NCI-H1694 (cell line): ENCODE measurements at regions not wholly inside any gene's neighbourhood (a gene's known extent, or its start where the extent isn't known, plus 50 kb on each side); places are given as distances from the start of the nearest gene placed in this dataset.
"Not testable (repeated sequence)": the region's sequence is repeated elsewhere in the genome, so short reads cannot be mapped to it uniquely, and the experiment has no call there.

Experiments used
- DNase-seq: peaks from one replicate; lab custom pipeline; 2025; lab: John Stamatoyannopoulos, UW

DNA sequence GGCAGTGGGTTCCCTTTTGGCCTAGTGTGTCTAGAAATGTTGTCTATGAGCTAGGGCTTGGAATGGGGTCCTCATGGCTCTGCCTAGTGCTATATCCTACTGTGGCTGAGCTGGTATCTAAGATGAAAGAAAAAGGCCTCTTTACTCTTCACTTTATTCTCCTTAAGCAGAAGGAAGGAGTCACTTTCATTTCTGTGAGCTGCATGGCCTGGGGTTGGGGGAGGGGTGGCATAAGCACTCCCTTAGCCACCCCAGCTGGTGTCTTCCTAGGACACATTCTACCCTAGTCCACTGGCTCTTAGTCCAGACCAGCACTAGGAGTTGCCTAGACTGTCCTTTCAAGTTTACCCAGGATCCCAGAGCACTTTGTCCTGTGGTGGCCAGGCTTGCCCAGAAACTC lies 1148.9 kb upstream of the CNTN5 start:
- no peak for DNase-seq

DNA sequence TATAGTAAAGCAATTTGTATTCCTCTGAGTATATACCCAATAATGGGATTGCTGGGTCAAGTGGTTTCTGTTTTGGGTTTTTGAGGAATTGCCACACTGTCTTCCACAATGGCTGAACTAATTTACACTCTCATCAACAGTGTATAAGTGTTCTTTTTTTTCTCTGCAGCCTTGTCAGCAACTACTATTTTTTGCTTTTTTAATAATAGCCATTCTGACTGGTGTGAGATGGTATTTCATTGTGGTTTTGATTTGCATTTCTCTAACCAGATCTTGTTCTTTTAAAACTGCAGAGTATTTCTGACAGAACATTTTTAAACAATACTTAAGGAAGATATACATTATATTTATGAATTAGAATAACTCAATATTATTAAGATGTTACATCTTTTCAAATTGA lies 1140.5 kb upstream of the CNTN5 start:
- no peak for DNase-seq

DNA sequence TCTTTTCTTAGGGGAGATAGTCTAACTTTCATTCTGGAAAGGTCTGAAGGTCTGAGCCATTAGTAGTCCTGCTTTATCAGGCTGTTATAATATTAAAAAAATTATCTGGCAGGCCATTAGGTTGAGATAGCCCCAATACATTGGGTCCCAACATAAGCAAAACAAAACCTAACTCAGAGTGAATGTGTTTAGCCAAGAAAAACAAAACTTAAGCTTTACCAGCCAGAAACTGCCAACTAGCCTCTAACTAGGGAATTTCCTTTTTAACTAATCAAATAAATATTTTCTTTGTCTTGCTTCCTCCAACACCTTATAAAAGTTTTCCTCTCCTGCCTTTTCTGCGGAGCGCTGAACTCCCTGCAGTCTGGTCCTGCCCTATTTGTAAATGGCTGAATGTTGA lies 1137.7 kb upstream of the CNTN5 start:
- DNase-seq, result no peak

DNA sequence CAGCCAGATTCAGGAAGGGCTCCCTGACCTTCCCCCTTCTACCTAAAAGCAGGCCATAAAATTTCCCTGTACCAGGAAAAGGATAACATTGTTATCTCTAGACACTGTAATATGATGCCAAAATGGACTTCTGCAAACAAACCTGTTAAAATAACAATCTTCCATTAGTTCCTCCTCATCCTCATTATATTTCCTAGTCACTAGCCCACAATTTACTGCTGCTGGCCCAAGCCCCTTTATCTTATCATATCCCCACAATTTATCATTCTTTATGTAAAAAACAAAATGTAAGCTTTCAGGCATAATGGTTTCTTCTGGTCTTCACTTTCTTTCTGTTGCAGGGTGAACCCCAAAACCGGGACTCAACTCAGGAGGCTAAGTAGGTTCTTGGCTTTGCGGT lies 1132.1 kb upstream of the CNTN5 start:
- DNase-seq, result no peak

DNA sequence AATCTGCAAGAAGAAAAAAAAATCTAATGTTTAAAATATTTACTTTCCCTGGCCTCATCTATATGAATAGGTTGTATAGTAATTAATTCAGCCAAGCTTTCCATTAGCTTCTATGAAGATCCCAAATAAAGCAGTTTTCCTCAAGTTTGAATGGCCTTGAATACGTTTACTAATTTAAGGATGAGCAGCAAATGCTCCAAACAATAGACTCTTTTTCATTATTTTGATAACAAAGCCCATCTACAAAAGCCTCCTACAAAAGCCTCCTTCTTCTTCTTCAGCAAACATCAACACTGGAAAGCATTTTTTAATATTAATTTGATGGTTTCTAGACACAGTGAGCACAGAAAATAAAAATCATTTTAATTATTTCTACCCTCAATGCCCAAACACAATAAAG lies 1130.3 kb upstream of the CNTN5 start:
- DNase-seq, result no peak

DNA sequence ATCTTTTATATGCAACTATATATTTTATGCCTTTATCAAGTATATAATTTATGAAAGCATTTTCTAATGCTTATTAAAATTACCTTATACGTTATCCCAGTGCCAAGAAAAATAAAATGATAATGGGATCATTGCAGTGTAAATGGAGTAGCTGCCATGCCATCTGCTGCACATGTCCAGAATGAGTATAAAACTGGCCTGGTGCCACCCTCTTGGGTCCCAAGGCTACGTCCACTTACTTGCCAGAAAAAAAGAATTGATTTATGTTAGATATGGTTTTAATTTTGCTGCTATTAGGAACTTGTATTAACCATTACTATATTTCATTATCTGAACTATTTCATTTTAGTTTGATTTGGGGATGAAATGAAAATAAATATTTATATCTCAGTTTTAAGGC lies 1127.1 kb upstream of the CNTN5 start:
- peak; percentile 23 for DNase-seq

DNA sequence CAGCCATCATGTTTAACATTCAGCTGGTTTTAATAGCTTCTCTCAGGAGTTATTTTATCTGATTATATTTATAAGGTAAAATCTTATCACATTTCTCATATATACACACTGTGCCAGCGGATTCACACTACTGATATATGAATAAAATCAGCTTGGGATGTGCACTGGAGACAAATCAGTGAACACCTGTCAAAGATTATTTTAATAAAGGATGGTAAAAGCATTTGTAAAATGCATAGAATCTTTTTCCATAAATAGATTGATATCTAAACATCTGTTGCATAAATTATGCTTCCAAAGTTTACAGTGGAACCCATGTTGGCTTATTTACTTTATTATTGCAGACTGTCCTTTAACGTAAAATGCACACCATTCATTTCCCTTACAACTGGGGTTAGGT lies 1125.8 kb upstream of the CNTN5 start:
- no peak for DNase-seq

DNA sequence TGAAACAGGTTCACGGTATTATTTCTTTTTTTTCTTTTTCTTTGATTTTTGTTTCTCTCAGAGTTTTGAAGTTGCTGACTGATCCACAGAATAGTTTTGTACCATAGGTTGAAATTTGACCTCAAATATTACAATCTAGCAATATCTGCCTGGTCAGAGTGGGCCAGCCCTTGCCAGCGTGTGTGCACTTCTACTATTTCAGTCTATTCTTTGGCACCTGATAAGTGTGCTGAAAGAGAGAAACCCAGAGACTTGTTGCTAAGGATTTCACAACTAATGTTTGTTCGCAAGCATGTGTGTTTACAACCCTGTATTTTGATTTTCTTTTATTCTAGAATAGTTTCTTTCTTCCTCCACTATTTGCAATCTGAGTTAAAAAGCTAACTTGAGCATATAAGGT lies 1125.2 kb upstream of the CNTN5 start:
- no peak for DNase-seq

DNA sequence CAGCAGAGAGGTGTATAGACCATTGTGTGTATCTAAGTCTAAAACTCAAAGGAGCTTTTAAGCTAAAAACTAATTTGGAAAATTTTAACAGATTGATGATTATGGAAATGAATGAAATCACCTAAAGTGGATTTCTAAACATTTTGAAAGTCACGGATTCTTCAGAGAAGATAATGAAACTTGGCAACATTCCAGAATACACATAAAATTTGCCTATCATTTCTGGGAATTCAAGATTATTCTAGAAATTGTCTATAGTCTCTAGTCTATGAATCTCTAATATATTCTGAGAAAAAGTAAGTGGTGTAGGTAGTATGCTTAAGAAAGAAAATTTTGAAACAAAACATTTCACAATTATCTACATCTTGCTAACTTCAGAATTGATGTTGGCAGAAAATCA lies 1117.9 kb upstream of the CNTN5 start:
- no peak for DNase-seq

DNA sequence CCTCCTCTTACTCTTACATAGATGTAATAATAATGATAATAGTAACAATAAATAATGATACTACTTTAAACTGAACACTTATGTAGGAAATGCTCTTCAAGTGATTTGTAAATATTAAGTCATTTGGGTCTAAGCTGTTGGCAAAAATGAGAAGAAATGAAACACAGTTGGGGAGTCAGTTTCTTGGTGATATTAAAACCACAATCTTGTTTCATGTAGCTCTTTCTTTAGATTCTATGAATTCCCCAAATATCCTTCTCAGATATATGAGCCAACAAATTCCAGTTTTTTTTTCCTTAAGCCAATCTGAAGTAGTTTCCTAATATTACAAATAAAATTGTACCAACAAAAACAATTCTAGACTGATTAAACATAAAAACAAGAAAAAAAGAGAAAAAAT lies 1115.6 kb upstream of the CNTN5 start:
- DNase-seq, result no peak

DNA sequence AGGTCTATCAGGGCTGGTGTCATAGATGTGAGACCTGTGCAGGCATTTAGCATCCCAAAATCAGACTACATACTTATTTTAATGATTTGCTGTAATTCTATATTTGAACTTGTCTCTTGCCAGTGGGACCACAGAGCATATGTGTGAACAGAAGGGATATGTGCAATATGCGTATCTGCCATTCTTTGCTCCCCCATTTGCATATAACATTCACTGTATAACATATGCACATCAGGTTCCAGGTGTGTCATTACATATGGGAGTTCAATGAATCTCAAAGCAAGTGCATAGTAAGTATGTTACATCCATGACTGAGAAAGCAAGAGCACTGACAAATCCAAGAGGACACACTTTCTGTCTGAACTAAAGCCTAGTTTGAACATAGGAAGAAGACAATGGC lies 1115.1 kb upstream of the CNTN5 start:
- no peak for DNase-seq

DNA sequence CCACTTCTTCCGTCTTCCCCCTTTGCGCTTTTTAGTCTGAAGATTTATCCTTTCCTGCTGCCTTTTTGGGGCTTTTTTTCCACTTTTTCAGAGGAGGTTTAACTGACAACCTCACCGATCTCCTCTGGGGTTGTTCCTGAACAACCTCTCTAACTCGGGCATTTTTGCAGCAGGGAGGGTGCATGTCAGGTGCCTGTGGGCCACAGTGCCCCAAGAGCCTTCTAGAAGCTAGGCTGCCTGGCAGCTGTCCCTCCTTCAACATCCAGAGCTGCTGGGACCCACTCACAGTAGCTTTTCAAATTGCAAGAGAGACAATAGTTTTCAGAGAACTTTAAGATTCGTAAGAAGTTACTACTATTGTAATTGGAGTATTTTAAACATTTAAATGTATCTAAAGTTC lies 1112.4 kb upstream of the CNTN5 start:
- no peak for DNase-seq

DNA sequence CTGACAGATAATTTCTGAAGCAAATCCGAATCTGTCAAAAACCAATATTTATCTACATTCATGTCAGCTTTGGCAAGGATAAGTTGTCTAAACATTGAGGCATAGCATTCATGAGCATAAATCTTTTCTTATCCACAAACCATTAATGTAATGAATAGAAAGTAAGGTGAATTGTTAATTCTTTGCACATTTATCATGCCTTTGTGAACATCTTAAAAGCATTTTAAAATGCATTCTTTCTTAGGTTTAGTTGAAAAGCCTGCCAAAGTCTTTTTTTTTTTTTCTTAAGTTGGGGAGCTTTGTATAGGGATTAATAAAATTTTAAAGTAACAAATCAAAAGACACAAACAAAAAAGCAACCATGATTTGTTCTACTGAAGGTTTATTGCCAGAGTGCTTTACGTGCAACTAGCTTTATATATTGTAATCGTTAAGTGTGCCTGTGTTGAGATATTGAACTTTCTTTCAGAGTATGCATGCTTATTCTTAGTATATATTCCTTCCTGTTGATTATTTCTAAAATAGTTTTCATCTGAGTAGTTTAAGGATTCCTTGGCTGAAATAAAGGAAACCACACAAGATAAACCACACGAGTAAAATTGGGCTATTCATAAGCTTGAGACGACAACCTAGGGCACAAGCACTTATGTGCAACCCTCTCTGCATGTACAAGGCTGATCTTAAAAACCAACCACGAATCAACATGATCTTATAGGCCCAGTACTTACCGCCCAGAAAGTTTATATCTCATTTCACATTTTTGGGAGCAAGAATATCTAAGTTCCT lies 1110.9 kb upstream of the CNTN5 start:
- no peak for DNase-seq

DNA sequence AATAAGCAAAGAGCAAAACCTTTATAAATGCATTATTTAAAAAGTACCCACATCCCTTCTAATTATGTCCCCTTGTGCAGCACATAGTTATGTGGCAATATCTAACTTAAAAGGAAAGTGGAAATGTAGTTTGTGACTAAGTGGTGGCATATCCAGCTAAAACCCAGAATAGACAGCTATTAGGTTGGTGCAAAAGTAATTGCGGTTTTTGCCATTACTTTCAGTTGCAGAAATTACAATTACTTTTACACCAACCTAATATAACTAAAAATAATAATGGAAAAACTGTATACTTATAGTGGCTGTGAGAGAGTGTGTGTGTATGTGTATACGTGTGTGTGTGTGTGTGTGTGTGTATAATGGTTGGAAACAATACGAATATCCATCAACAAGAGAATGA lies 1108.1 kb upstream of the CNTN5 start:
- no peak for DNase-seq

DNA sequence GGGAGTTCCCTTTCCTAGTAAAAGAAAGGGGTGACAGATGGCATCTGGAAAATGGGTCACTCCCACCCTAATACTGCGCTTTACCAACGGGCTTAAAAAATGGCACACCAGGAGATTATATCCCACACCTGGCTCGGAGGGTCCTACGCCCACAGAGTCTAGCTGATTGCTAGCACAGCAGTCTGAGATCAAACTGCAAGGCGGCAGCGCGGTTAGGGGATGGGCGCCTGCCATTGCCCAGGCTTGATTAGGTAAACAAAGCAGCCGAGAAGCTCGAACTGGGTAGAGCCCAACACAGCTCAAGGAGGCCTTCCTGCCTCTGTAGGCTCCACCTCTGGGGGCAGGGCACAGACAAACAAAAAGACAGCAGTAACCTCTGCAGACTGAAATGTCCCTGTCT lies 1097.8 kb upstream of the CNTN5 start:
- not testable (repeated sequence) for DNase-seq

DNA sequence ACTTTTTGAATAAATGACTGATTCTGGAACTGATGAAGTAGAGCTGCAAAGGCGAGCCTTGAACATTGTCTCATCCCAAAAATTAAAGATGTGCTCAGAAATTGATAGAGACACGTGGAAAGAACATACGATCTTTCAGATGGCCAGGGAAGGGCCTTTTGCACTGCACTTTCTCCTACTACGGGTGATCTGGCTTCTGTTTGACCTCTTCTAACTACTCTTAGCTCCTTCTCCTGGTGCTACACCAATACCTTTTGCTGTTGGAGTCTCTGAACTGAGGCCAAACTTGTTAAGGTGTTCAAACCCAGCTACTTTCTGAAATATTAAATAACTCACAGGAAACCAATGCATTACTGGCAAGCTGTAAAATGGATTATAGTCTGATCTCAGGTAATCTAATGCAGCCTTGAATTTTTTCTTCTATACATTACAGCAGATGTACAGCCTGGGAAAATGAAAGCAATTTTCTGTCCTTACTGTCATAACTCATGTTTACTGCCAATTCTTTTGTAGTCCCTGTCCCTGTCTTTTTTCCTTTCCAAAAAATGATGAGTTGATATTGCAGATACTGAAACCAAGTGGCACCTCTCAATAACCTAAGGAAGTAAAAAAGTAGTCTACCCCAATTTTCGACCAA lies 1086.1 kb upstream of the CNTN5 start:
- DNase-seq, result no peak

DNA sequence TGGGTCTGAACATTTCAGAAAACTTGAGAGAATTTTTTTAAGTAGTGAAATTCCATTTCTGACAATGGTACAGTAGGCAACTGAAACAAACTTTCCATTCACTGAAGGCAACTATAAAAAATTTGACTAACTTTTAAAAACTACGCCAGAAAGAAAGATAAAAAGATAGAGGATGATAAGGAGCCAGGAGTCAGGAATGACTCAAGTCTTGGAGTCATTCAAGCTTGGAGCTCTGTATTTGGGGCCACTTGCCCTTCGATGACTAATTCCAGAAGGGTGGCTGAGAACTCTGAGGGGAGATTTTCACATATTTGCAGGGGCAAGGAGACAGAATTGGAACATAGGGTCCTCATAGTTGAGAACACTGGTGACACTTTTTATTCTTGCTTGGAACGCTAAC lies 1083.2 kb upstream of the CNTN5 start:
- DNase-seq, result no peak

DNA sequence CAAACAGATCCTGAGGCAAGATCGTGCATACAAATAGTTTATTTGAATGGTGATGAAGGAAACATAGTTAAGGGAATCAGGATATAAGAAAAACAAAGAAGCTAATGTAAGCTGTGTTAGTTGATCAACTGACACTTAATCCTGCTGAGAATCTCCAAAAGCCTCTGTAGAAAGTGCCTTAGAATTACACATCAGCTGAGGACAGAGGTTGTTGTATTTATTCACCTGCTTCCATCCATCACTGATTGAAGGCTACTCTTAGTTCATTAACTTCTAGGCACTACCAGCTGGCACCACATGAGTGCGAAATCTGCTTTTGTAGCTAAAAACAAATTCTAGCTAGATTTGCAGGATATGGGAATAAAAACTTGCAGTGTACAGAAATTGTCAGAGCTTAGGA lies 1082.0 kb upstream of the CNTN5 start:
- DNase-seq, result no peak

DNA sequence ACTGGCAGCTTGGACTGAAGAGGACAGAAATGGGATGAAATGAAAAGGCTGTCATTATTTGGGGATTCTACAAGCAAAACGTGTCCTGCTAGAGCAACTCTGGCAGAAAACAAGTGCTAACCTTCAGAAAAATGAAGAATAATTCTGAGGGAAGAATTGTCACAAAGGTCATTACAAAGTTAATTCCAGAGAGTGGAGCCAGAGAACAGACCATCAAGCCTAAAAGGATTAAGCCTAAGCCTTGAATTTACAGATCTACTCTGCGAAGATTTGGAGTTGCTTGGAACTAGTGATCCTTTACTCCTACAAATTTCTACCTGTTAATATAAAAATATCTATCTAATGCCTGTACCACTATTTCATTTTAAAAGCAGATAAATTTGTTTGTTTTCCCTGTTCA lies 1077.3 kb upstream of the CNTN5 start:
- no peak for DNase-seq

DNA sequence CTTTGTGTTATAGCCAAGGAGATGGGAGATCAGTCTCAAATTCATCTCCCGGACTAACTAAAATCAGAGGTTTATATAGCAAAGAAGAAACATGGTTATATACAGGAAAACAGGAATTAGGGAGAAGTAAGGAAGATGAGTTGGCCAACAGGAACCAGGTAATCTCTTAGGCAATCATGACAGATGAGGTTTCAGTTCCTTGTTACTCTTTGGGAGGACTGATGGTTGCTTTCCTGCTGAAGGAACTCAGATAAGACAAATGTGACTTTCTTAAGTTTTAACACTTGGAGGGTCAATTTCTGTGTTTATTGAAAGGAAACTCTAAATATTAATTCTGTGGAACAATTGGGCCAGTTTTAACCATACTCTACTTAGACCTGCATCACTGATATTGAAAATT lies 1072.0 kb upstream of the CNTN5 start:
- no peak for DNase-seq

DNA sequence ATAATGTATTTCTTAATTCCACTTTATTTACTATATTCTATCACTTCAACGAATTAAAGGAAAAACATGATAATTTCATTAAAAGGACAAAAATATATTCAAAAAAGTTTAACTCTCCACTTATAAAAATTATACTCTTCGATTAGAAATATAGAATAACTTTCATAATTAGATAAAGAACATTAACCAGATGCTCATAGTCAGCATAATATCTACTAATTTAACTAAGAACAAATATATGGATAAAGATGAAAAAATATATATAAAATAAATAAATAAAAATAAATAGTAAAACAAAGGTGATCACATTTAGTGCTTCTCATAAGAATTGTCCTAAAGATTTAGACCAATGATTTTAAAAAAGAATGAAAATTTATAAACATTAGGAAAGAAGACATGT lies 1065.2 kb upstream of the CNTN5 start:
- no peak for DNase-seq

DNA sequence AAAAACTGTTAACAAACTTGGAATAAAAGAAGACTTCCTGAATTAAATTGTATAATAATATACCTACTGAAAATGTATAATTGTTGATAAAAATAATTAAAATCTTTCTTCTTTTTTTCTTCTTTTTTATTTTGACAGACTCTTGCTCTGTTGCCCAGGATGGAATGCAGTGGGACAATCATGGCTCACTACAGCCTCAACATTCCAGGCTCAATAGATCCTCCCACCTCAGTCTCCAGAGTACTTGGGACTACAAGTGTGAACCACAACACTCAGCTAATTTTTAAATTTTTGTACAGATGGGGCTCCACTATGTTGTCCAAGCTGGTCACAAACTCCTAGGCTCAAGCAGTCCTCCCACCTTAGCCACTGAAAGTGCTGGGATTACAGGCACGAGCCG lies 1063.8 kb upstream of the CNTN5 start:
- no peak for DNase-seq

DNA sequence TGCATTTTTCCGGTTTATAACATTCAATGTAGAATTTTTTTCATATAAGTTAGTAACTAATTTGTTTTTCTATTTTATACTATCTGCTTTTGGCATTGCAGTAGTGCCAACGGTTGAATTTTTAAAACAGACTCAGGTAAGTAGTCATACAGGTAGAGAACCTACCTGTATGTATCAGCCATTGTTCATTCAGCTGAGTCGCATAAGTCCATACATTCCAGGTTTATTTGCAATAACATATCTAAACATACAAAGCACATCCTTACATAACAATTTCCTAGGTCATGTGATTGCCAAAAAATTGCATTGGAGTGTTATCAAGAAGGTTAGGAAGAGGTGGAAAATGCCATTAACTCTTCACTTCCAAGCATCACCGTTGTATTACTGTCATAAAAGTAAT lies 1059.3 kb upstream of the CNTN5 start:
- no peak for DNase-seq

DNA sequence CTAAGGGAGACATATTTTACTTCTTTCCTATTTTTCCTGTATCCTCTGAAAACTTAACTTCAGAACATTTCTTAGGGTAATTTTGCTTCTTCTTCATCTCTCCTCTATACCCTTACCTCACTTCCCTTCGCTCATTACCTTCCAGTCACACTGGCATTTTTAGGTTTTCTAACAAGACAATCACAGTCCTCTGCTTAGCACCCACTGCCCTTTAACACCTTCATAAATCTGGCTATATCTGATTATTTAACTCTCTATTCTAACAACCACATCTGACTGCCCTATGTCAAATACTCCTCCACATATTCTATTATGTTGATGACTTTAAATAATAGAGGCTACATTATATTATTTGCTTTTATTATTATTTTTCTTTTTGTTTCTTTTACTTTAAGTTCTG lies 1058.0 kb upstream of the CNTN5 start:
- no peak for DNase-seq
